ENCODE measurements at regions not wholly inside any gene's neighbourhood (a gene's known extent, or its start where the extent isn't known, plus 50 kb on each side); places are given as distances from the start of the nearest gene placed in this dataset.
A peak's percentile ranks its signal among the peaks of the same experiment; 100 is the strongest.
"Not testable (repeated sequence)": the region's sequence is repeated elsewhere in the genome, so short reads cannot be mapped to it uniquely, and the experiment has no call there.

DNA sequence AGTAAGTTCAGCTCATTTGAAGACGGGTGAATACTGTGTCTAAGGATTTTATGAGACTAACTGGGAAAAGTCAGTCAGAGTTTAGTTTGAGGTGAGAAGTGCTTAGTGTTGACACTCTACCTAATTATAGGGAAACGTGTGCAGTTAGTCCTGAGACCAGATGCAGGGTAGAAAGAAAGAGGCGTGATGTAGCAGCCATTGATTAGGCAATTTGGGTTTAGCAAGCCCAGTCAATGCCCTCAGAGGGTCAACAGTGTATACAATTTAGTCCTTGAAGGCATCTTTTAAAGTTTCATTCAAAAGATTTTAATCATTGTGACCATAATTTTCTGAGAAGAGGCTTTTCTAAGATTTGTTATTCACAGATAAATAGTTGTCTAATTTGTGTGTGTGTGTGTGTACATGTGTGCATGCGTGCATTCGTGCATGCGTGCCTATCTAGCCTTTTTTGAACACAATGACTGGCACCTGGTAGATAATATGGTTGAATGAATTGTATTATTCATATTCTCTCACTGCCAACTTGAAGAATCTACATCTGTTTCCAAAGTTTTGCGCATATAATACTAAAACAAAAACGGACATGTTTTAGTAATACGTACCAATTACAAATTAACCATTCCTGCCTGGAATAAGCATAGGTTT, 332.9 kb downstream of the SRGAP2C start:
- no peak overlapping the region for H3K9ac ChIP-seq (ENCODE audit: low read length in 5 of 5)
- H3K27ac ChIP-seq (ENCODE audit: low read depth, low read length) = no peak overlapping the region
- peaks cover 0 to 3% (median 0%) of the 10 kb centered on the region in 5 donors for H3K9me3 ChIP-seq (ENCODE audit: control insufficient read depth in 5 of 5, low read length in 5 of 5)
- H3K4me1 ChIP-seq (ENCODE audit: control insufficient read depth in 5 of 5, insufficient read depth in 5 of 5, low read length in 5 of 5) = peaks cover 0 to 14% (median 11%) of the 10 kb centered on the region in 5 donors
- H3K4me3 ChIP-seq (ENCODE audit: low read depth in 1 of 5, low read length in 5 of 5) = no peak overlapping the region
- H3K27me3 ChIP-seq (ENCODE audit: control insufficient read depth in 5 of 5, insufficient read depth in 4 of 5, low read length in 5 of 5) = peaks cover 4 to 13% (median 6%) of the 10 kb centered on the region in 5 donors
- no peaks in the 10 kb centered on the region for H3K36me3 ChIP-seq (ENCODE audit: control insufficient read depth in 5 of 5, insufficient read depth in 5 of 5, low read length in 5 of 5)

- H3K4me3 ChIP-seq (ENCODE audit: low read depth in 1 of 5, low read length in 5 of 5) = peak overlapping the region; percentile 36 to 65 (median 47)
- H3K27me3 ChIP-seq (ENCODE audit: control insufficient read depth in 5 of 5, insufficient read depth in 4 of 5, low read length in 5 of 5) = peaks cover 4 to 13% (median 6%) of the 10 kb centered on the region in 5 donors
- no peak overlapping the region for H3K9ac ChIP-seq (ENCODE audit: low read length in 5 of 5)
- H3K36me3 ChIP-seq (ENCODE audit: control insufficient read depth in 5 of 5, insufficient read depth in 5 of 5, low read length in 5 of 5) = no peaks in the 10 kb centered on the region
- peaks cover 0 to 3% (median 0%) of the 10 kb centered on the region in 5 donors for H3K9me3 ChIP-seq (ENCODE audit: control insufficient read depth in 5 of 5, low read length in 5 of 5)
- no peak overlapping the region for H3K27ac ChIP-seq (ENCODE audit: low read depth, low read length)
- peaks cover 0 to 14% (median 11%) of the 10 kb centered on the region in 5 donors for H3K4me1 ChIP-seq (ENCODE audit: control insufficient read depth in 5 of 5, insufficient read depth in 5 of 5, low read length in 5 of 5)
Observed at GRCh38 chr1:121518726-121519041, 333.9 kb downstream of the SRGAP2C start.

- H3K4me3 ChIP-seq (ENCODE audit: low read depth in 1 of 5, low read length in 5 of 5) = peak overlapping the region; percentile 36 to 65 (median 47)
- peaks cover 4 to 13% (median 6%) of the 10 kb centered on the region in 5 donors for H3K27me3 ChIP-seq (ENCODE audit: control insufficient read depth in 5 of 5, insufficient read depth in 4 of 5, low read length in 5 of 5)
- H3K9ac ChIP-seq (ENCODE audit: low read length in 5 of 5) = peak overlapping the region in 1 of 5 donors; percentile 11
- H3K9me3 ChIP-seq (ENCODE audit: control insufficient read depth in 5 of 5, low read length in 5 of 5) = peaks cover 0 to 3% (median 0%) of the 10 kb centered on the region in 5 donors
- H3K4me1 ChIP-seq (ENCODE audit: control insufficient read depth in 5 of 5, insufficient read depth in 5 of 5, low read length in 5 of 5) = peaks cover 0 to 14% (median 11%) of the 10 kb centered on the region in 5 donors
- no peak overlapping the region for H3K27ac ChIP-seq (ENCODE audit: low read depth, low read length)
- H3K36me3 ChIP-seq (ENCODE audit: control insufficient read depth in 5 of 5, insufficient read depth in 5 of 5, low read length in 5 of 5) = no peaks in the 10 kb centered on the region
Observed at GRCh38 chr1:121519042-121519755, 334.4 kb downstream of the SRGAP2C start.

DNA sequence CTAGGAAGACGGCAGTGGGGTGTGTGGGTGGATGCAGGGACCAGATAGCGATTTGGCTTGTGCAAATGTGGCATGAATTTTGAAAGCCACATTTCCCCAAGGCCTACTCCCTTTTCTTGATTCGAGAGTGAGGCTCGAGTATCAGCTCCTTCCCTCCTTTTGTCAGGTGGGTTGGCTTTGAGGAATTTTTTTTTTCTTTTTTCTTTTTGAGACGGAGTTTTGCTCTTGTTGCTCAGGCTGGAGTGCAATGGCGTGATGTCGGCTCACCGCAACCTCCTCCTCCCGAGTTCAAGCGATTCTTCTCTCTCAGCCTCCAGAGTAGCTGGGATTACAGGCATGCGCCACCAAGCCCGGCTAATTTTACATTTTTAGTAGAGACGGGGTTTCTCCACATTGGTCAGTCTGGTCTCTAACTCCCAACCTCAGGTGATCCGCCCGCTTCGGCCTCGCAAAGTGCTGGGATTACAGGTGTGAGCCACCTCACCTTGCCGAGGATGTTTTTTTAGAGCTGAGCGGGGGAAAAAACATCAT, 335.0 kb downstream of the SRGAP2C start:
- H3K27ac ChIP-seq (ENCODE audit: low read depth, low read length); H3K9ac ChIP-seq (ENCODE audit: low read length in 5 of 5); H3K36me3 ChIP-seq (ENCODE audit: control insufficient read depth in 5 of 5, insufficient read depth in 5 of 5, low read length in 5 of 5); H3K9me3 ChIP-seq (ENCODE audit: control insufficient read depth in 5 of 5, low read length in 5 of 5): not testable (repeated sequence)
- peaks cover 0 to 14% (median 11%) of the 10 kb centered on the region in 5 donors for H3K4me1 ChIP-seq (ENCODE audit: control insufficient read depth in 5 of 5, insufficient read depth in 5 of 5, low read length in 5 of 5)
- H3K27me3 ChIP-seq (ENCODE audit: control insufficient read depth in 5 of 5, insufficient read depth in 4 of 5, low read length in 5 of 5) = peaks cover 4 to 13% (median 6%) of the 10 kb centered on the region in 5 donors
- H3K4me3 ChIP-seq (ENCODE audit: low read depth in 1 of 5, low read length in 5 of 5) = peak overlapping the region in 4 of 5 donors; percentile 36 to 65 (median 54)

DNA sequence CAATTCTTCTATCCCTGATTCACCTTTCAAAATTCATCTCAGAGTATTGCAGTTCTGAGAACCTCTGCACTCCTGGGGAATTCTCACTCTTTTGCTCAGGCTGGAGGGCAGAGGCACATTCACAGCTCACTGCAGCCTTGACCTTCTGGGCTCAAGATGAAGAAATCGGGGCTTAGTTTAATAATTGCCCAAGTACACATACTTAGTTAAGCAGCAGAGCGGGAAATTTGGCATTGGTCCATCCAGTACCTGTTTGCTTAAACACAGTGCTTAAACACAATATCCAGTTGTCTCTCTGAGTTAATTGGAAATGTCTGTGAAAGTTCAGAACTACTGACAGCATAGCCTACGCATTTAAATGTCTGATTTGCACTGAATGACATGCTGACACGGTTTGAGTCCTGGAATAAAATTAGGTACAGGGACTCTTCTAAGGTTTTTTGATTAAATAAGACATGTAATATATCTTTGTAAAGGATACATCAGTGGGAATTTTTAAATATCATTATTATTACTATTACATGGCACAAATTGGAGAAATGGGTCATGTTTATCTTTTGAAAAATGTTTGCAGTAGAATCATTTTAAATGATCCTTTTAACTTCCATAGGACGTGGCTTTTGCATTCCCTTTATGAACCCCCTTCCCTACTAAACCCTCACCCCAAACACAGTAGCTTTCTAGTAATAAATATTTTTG, 337.4 kb downstream of the SRGAP2C start:
- Histone ChIP-seq H3K27ac (ENCODE audit: low read depth, low read length) (no peak overlapping the region), H3K27me3 (ENCODE audit: control insufficient read depth in 5 of 5, insufficient read depth in 4 of 5, low read length in 5 of 5) (peaks cover 4 to 13% (median 6%) of the 10 kb centered on the region in 5 donors), H3K36me3 (ENCODE audit: control insufficient read depth in 5 of 5, insufficient read depth in 5 of 5, low read length in 5 of 5) (no peaks in the 10 kb centered on the region), H3K9ac (ENCODE audit: low read length in 5 of 5) (no peak overlapping the region), H3K4me1 (ENCODE audit: control insufficient read depth in 5 of 5, insufficient read depth in 5 of 5, low read length in 5 of 5) (peaks cover 0 to 14% (median 11%) of the 10 kb centered on the region in 5 donors), H3K9me3 (ENCODE audit: control insufficient read depth in 5 of 5, low read length in 5 of 5) (no peaks in the 10 kb centered on the region), H3K4me3 (ENCODE audit: low read depth in 1 of 5, low read length in 5 of 5) (no peak overlapping the region)

DNA sequence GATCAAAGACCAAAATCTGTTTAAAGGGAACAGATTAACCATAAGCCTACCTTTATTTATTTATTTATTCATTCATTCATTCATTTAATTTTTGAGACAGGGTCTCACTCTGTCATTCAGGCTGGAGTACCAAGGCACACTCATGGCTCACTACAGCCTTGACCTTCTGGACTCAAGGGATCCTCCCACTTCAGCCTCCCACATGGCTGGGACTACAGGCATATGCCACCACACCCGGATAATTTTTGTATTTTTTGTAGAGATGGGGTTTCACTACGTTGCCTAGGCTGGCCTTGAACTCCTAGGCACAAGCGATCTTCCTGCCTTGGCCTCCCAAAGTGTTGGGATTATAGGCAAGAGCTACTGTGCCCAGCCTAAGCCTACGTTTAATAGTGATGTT, 338.3 kb downstream of the SRGAP2C start:
- H3K4me3 ChIP-seq (ENCODE audit: low read depth in 1 of 5, low read length in 5 of 5); H3K27ac ChIP-seq (ENCODE audit: low read depth, low read length); H3K36me3 ChIP-seq (ENCODE audit: control insufficient read depth in 5 of 5, insufficient read depth in 5 of 5, low read length in 5 of 5); H3K9me3 ChIP-seq (ENCODE audit: control insufficient read depth in 5 of 5, low read length in 5 of 5); H3K9ac ChIP-seq (ENCODE audit: low read length in 5 of 5): not testable (repeated sequence)
- H3K4me1 ChIP-seq (ENCODE audit: control insufficient read depth in 5 of 5, insufficient read depth in 5 of 5, low read length in 5 of 5) = peaks cover 0 to 14% (median 11%) of the 10 kb centered on the region in 5 donors
- H3K27me3 ChIP-seq (ENCODE audit: control insufficient read depth in 5 of 5, insufficient read depth in 4 of 5, low read length in 5 of 5) = peaks cover 4 to 13% (median 6%) of the 10 kb centered on the region in 5 donors

DNA sequence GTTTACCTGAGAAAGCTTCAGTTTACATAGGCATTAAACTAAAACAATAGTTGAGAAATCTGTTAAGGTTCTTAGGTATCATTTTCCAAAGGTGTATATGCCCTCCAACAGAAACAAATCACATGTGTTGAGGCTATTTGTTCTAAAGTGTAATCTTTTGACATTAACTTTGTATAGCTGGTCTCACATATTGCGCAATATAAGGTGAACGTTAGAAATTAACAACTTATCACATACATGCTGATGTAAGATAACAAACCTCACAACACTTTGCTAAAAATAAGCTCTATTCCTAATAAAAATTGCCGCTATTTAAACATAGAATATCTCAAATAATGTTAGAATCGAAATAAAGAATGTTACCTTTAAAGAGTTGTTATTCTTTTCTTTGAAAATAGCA, 340.6 kb downstream of the SRGAP2C start:
- Histone ChIP-seq H3K36me3 (ENCODE audit: control insufficient read depth in 5 of 5, insufficient read depth in 5 of 5, low read length in 5 of 5) (no peaks in the 10 kb centered on the region), H3K27me3 (ENCODE audit: control insufficient read depth in 5 of 5, insufficient read depth in 4 of 5, low read length in 5 of 5) (no peaks in the 10 kb centered on the region), H3K4me1 (ENCODE audit: control insufficient read depth in 5 of 5, insufficient read depth in 5 of 5, low read length in 5 of 5) (peaks cover 0 to 3% (median 0%) of the 10 kb centered on the region in 5 donors), H3K27ac (ENCODE audit: low read depth, low read length) (no peak overlapping the region), H3K9ac (ENCODE audit: low read length in 5 of 5) (no peak overlapping the region), H3K4me3 (ENCODE audit: low read depth in 1 of 5, low read length in 5 of 5) (no peak overlapping the region), H3K9me3 (ENCODE audit: control insufficient read depth in 5 of 5, low read length in 5 of 5) (no peaks in the 10 kb centered on the region)

- H3K4me3 ChIP-seq (ENCODE audit: low read depth in 1 of 5, low read length in 5 of 5); H3K27me3 ChIP-seq (ENCODE audit: control insufficient read depth in 5 of 5, insufficient read depth in 4 of 5, low read length in 5 of 5); H3K9me3 ChIP-seq (ENCODE audit: control insufficient read depth in 5 of 5, low read length in 5 of 5); H3K36me3 ChIP-seq (ENCODE audit: control insufficient read depth in 5 of 5, insufficient read depth in 5 of 5, low read length in 5 of 5); H3K9ac ChIP-seq (ENCODE audit: low read length in 5 of 5); H3K27ac ChIP-seq (ENCODE audit: low read depth, low read length); H3K4me1 ChIP-seq (ENCODE audit: control insufficient read depth in 5 of 5, insufficient read depth in 5 of 5, low read length in 5 of 5): not testable (repeated sequence)
Observed at GRCh38 chr1:121528958-121529357, 344.2 kb downstream of the SRGAP2C start.

GRCh38 chr1:121530026-121530425, 345.3 kb downstream of the SRGAP2C start:
- H3K27ac ChIP-seq (ENCODE audit: low read depth, low read length); H3K9me3 ChIP-seq (ENCODE audit: control insufficient read depth in 5 of 5, low read length in 5 of 5); H3K9ac ChIP-seq (ENCODE audit: low read length in 5 of 5); H3K4me1 ChIP-seq (ENCODE audit: control insufficient read depth in 5 of 5, insufficient read depth in 5 of 5, low read length in 5 of 5); H3K36me3 ChIP-seq (ENCODE audit: control insufficient read depth in 5 of 5, insufficient read depth in 5 of 5, low read length in 5 of 5); H3K4me3 ChIP-seq (ENCODE audit: low read depth in 1 of 5, low read length in 5 of 5); H3K27me3 ChIP-seq (ENCODE audit: control insufficient read depth in 5 of 5, insufficient read depth in 4 of 5, low read length in 5 of 5): not testable (repeated sequence)

- H3K36me3 ChIP-seq (ENCODE audit: control insufficient read depth in 5 of 5, insufficient read depth in 5 of 5, low read length in 5 of 5); H3K9me3 ChIP-seq (ENCODE audit: control insufficient read depth in 5 of 5, low read length in 5 of 5); H3K4me3 ChIP-seq (ENCODE audit: low read depth in 1 of 5, low read length in 5 of 5); H3K9ac ChIP-seq (ENCODE audit: low read length in 5 of 5); H3K4me1 ChIP-seq (ENCODE audit: control insufficient read depth in 5 of 5, insufficient read depth in 5 of 5, low read length in 5 of 5); H3K27ac ChIP-seq (ENCODE audit: low read depth, low read length); H3K27me3 ChIP-seq (ENCODE audit: control insufficient read depth in 5 of 5, insufficient read depth in 4 of 5, low read length in 5 of 5): not testable (repeated sequence)
Observed at GRCh38 chr1:121531747-121532146, 347.0 kb downstream of the SRGAP2C start.
